ENCODE measurements at regions not wholly inside any gene's neighbourhood (a gene's known extent, or its start where the extent isn't known, plus 50 kb on each side); places are given as distances from the start of the nearest gene placed in this dataset.
"Not testable (repeated sequence)": the region's sequence is repeated elsewhere in the genome, so short reads cannot be mapped to it uniquely, and the experiment has no call there.

DNA sequence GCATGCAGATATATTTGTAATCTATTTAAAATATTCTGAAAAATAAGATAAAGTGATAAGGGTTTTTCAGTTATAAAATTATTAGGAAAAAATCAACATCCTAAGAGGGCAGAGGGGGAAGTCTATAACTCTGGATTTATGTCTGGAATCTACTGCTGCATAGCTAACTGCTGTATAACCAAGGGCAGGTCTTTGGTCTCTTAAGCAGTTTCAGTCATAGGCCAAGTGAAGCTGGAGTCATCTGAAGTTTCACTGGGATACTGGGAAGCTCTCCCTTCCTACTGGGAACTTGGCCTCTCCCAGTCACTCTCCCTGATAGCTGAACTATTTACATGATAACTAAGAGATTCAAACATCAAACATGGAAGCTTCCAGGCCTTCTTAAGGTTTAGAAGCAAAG, 1409.9 kb upstream of the PCDH7 start:
- H3K4me1 Mint-ChIP-seq (ENCODE audit: low read depth) = no peaks in the 10 kb centered on the region
- H3K36me3 Mint-ChIP-seq (ENCODE audit: low read depth) = no peaks in the 10 kb centered on the region
- H3K27ac Mint-ChIP-seq = no peak overlapping the region
- DNase-seq = no peak
- no peak overlapping the region for H3K4me3 Mint-ChIP-seq
- peaks cover 7% of the 10 kb centered on the region for H3K9me3 Mint-ChIP-seq
- no peaks in the 10 kb centered on the region for H3K27me3 Mint-ChIP-seq

DNA sequence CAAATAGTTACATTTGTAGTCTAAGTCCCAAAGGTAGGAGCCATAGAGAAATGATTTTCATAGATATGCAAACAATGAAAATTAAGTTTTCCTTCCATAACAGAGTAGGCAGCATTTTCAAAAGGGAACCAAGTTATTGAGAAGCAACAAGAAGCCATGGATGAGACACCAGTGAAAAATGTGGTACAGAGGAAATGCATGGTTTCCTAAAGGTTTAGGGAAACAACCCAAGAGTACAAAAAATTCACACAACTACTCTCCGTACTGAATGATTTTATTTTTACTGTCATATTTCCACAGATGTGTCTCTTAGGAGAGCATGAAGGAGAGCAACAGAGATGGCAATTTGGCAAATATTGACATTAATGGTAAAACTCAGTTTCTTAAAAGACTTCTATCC, 1408.9 kb upstream of the PCDH7 start:
- DNase-seq = no peak
- no peaks in the 10 kb centered on the region for H3K4me1 Mint-ChIP-seq (ENCODE audit: low read depth)
- H3K9me3 Mint-ChIP-seq = peaks cover 7% of the 10 kb centered on the region
- H3K36me3 Mint-ChIP-seq (ENCODE audit: low read depth) = no peaks in the 10 kb centered on the region
- no peak overlapping the region for H3K27ac Mint-ChIP-seq
- no peak overlapping the region for H3K4me3 Mint-ChIP-seq
- no peaks in the 10 kb centered on the region for H3K27me3 Mint-ChIP-seq

DNA sequence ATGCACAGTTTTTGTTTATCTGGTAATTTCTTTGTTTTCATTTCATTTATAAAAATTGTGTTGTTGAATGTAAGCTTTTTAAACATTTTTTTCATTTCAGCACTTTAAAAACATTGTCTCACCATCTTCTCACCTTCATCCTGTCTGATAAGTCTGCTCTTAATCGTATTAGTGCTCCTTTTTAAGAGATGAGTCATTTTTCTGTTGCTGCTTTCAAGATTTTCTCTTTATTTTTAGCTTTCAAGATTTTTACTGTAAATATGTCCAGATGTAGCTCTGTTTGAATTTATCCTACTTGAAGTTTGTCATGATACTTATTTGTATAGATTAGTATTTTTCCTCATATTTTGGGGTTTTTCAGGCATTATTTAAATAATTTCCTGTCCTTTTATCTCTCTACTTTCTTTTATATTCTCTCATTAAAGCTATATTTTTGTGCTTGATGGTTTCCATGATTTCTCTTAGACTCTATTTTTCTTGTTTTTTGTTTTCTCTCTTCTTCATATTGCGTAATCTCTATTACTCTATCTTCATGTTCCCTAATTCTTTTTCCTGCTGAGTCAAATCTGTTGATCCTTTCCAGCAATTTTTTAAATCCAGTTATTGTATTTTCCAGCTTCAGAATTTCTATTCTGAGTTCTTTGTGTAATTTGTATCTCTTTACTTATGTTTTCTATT, 1400.4 kb upstream of the PCDH7 start:
- Mint-ChIP-seq H3K36me3 (ENCODE audit: low read depth) (no peaks in the 10 kb centered on the region), H3K27ac (no peak overlapping the region), H3K4me3 (no peak overlapping the region), H3K9me3 (peaks cover 10% of the 10 kb centered on the region), H3K4me1 (ENCODE audit: low read depth) (no peaks in the 10 kb centered on the region), H3K27me3 (no peaks in the 10 kb centered on the region)
- DNase-seq = no peak

DNA sequence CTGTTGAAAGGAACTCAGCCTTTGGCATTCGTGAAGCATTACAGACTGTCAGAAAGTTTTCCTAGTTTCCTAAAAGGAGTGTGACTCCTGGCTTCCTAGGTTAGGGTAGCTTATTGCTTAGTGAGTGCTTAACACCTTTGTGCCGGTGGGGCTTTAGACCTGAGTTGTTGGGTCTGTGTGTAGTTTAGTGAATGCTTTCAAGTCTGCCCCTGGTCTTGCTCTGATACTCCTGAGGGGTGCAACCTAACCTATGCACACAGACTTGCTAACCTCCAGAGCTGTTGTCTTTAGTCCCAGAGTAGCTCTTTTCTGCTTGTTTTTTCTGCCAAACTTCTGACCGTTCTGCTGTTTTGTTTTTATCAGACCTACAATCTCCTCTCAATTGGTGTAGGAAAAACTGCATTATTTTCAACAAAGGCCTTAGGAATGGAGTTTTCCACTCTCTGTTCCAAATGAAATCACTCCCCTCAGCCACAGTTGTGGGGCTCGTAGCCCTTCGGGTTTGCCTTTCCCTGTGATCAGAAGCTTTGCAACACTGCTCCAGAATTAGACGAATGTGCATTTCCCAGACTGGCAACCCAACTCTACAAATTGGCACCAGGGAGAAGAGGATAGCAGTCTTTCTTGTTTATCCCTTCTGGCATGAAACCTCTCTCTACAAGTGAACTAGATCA, 1399.1 kb upstream of the PCDH7 start:
- Mint-ChIP-seq H3K27ac (no peak overlapping the region), H3K4me1 (ENCODE audit: low read depth) (no peaks in the 10 kb centered on the region), H3K36me3 (ENCODE audit: low read depth) (no peaks in the 10 kb centered on the region), H3K4me3 (no peak overlapping the region), H3K27me3 (no peaks in the 10 kb centered on the region), H3K9me3 (peaks cover 12% of the 10 kb centered on the region)
- DNase-seq = no peak

DNA sequence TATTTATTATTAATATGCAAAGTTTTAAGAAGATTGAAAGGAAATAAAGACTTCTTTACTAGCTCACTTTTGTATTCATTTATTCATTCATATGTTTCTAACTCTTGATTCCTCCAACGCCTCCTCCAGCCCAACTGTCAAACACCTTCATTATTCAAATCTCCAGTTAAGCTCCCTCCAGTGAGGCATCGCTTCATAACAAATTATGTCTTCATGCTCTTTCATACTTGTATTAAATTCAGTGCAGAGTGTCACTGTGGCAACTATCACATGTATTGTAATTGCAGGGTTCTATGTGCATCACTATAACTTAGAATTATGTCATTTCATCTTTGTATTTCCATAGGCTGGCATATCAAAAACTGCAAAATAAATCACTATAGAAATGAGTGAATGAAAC, 1394.2 kb upstream of the PCDH7 start:
- H3K4me3 Mint-ChIP-seq = no peak overlapping the region
- no peaks in the 10 kb centered on the region for H3K27me3 Mint-ChIP-seq
- DNase-seq = no peak
- no peaks in the 10 kb centered on the region for H3K36me3 Mint-ChIP-seq (ENCODE audit: low read depth)
- peaks cover 24% of the 10 kb centered on the region for H3K9me3 Mint-ChIP-seq
- H3K4me1 Mint-ChIP-seq (ENCODE audit: low read depth) = no peaks in the 10 kb centered on the region
- no peak overlapping the region for H3K27ac Mint-ChIP-seq

DNA sequence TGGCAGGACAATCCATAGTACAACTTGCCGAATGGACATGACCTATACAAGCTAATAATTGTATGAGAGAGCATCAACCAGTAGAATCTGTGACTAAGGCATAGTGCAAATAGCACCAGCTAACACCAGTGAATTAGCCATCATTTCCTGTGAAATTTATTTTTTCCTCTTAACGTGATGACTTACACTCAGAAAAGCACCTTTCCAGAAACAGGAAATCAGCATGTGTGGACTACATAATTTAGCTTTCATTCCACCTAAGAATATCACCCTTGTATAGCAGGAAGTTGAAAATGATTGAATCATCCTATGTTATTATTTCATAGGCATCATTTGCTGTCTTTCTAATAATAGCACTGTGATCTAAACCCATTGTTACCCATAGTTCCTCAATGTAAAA, 1393.4 kb upstream of the PCDH7 start:
- Mint-ChIP-seq H3K27me3 (no peaks in the 10 kb centered on the region), H3K36me3 (ENCODE audit: low read depth) (no peaks in the 10 kb centered on the region), H3K4me1 (ENCODE audit: low read depth) (no peaks in the 10 kb centered on the region), H3K4me3 (no peak overlapping the region), H3K27ac (no peak overlapping the region), H3K9me3 (peaks cover 27% of the 10 kb centered on the region)
- no peak for DNase-seq

DNA sequence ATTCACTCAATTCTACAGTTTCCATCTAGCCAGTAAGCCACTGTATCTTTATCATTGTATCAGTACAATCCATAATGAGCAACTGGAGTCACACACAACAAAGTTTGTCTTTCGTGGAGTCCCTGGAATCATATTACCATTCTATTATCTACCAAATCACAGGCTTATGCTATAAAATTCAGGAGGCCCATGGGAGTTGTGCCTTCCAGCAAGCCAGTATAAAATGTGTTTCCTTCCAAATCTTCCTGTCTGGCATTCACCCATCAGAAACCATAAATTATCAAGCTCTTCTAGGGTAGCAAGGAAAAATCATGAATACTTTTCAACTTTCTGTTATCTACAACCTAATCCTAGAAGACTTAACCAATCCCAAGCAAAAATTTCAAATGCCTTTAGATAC, 1383.3 kb upstream of the PCDH7 start:
- no peak overlapping the region for H3K4me3 Mint-ChIP-seq
- no peaks in the 10 kb centered on the region for H3K27me3 Mint-ChIP-seq
- H3K36me3 Mint-ChIP-seq (ENCODE audit: low read depth) = no peaks in the 10 kb centered on the region
- H3K4me1 Mint-ChIP-seq (ENCODE audit: low read depth) = no peaks in the 10 kb centered on the region
- no peak for DNase-seq
- H3K9me3 Mint-ChIP-seq = peaks cover 22% of the 10 kb centered on the region
- no peak overlapping the region for H3K27ac Mint-ChIP-seq

DNA sequence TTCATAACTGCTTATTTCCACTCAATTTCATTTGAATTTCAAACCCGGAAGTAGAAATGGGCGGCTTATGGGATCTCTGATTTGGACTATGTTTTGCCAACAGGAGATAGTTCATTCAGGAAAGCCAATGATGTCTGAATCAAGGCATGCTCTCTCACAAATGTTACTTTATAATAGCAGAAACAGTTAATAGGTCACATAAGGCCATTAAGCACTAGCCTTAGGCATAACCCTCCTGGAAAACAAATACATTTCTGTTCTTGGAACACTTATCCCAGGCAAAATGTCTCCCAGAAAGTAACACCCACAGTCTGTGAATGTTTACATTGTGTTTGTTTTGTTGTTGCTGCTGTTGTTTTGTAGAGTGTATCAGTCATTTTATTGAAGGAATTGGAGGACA, 1347.2 kb upstream of the PCDH7 start:
- Mint-ChIP-seq H3K9me3 (peaks cover 21% of the 10 kb centered on the region), H3K27me3 (no peaks in the 10 kb centered on the region)
- DNase-seq = no peak

DNA sequence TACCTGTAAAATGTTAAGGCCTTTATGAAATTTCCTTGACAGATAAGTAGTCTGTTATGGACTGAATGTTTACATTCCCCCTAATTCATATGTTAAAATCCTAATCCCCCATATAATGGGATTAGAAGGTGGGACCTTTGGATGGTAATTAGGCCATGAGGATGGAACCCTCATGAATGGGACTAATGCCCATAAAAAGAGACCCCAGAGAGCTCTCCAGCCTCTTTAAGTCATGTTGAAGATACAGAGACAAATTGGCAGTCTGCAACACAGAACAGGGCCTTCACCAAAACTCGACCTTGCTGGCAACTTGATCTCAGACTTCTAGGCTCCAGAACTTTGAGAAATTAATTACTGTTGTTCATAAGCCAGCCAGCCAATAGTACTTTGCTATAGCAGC, 1344.5 kb upstream of the PCDH7 start:
- no peaks in the 10 kb centered on the region for H3K36me3 Mint-ChIP-seq (ENCODE audit: low read depth)
- H3K27ac Mint-ChIP-seq = no peak overlapping the region
- H3K27me3 Mint-ChIP-seq = no peaks in the 10 kb centered on the region
- H3K9me3 Mint-ChIP-seq = peaks cover 23% of the 10 kb centered on the region
- no peak for DNase-seq
- no peaks in the 10 kb centered on the region for H3K4me1 Mint-ChIP-seq (ENCODE audit: low read depth)
- no peak overlapping the region for H3K4me3 Mint-ChIP-seq

More for the DNA sequence above, 1347.2 kb upstream of the PCDH7 start:
- Mint-ChIP-seq H3K4me3 (no peak overlapping the region), H3K36me3 (ENCODE audit: low read depth) (no peaks in the 10 kb centered on the region), H3K4me1 (ENCODE audit: low read depth) (no peaks in the 10 kb centered on the region), H3K27ac (no peak overlapping the region)

DNA sequence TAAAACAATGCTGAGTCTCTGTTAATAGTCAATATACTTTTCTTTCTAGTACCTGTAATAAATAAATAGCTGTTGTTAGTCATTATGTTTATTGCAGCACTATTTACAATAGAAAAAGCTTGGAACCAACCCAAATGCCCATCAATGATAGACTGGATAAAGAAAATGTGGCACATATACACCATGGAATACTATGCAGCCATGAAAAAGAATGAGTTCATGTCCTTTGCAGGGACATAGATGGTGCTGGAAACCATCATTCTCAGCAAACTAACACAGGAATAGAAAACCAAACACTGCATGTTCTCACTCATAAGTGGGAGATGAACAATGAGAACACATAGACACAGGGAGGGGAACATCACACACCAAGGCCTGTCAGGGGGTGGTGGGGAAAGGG, 1341.9 kb upstream of the PCDH7 start:
- H3K4me3 Mint-ChIP-seq; H3K27me3 Mint-ChIP-seq; DNase-seq; H3K4me1 Mint-ChIP-seq (ENCODE audit: low read depth); H3K27ac Mint-ChIP-seq; H3K36me3 Mint-ChIP-seq (ENCODE audit: low read depth): not testable (repeated sequence)
- H3K9me3 Mint-ChIP-seq = peaks cover 18% of the 10 kb centered on the region

DNA sequence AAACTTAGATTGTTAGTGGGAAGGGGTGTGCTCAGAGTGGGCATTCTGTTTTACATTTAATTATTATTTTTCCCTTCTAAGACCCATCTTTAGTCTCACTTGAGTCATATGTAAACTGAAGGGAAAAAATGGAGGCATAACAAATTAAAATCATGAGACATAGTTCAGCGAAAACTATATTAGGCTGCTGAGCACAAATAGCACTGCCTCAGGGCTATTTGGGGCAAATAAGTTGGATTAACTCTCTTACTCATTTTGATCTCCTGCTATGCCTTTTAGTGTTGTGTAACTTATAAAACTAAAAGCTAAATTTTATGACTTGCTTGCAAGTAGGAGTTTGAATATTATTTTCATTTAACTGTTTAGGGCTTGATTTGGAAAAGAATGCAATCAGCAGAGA, 1329.2 kb upstream of the PCDH7 start:
- Mint-ChIP-seq H3K4me3 (no peak overlapping the region), H3K4me1 (ENCODE audit: low read depth) (no peaks in the 10 kb centered on the region), H3K27ac (no peak overlapping the region), H3K27me3 (no peaks in the 10 kb centered on the region), H3K36me3 (ENCODE audit: low read depth) (no peaks in the 10 kb centered on the region), H3K9me3 (peaks cover 29% of the 10 kb centered on the region)
- no peak for DNase-seq

DNA sequence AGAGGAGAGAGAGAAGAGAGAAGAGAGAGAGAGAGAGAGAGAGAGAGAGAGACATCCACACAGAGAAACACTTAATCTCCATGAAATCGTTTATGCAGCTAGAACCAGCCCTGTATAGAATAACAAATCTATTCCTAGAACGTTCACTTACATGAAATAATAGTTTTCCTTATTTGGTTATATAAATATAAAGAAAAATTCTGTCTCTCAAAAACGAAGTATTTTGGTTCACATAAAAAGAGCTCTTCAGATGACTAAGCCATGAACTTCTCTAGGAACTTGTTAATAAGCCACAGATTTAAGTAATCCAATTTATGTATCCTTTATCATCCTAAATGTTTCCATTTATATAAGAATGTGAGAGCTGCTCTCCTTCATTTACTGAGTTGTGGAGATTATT, 1315.1 kb upstream of the PCDH7 start:
- Mint-ChIP-seq H3K27me3 (no peaks in the 10 kb centered on the region), H3K9me3 (peaks cover 22% of the 10 kb centered on the region), H3K27ac (no peak overlapping the region), H3K36me3 (ENCODE audit: low read depth) (no peaks in the 10 kb centered on the region), H3K4me1 (ENCODE audit: low read depth) (no peaks in the 10 kb centered on the region), H3K4me3 (no peak overlapping the region)
- DNase-seq = no peak

DNA sequence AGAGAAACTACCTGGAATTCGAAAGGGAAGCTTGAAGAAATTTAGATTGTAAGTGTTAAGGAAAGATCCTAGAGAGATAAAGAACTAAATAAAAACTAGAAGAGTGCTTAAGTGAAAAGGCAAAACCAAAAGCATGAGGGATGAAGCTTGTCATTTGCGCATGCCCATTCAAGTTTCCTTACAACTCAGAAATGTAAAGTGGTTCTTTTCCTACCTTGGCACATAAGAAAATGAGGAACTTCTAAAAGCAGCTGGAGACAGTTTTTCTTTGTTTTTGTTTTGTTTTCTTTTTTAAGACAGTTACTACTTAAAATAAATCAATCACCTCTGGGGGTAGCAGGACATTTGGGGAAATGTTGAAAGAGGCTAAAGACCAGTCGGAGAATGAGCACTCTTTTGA, 1304.4 kb upstream of the PCDH7 start:
- Mint-ChIP-seq H3K36me3 (ENCODE audit: low read depth) (no peaks in the 10 kb centered on the region), H3K4me3 (no peak overlapping the region), H3K27ac (no peak overlapping the region), H3K9me3 (peaks cover 19% of the 10 kb centered on the region), H3K4me1 (ENCODE audit: low read depth) (no peaks in the 10 kb centered on the region), H3K27me3 (no peaks in the 10 kb centered on the region)
- DNase-seq = no peak

DNA sequence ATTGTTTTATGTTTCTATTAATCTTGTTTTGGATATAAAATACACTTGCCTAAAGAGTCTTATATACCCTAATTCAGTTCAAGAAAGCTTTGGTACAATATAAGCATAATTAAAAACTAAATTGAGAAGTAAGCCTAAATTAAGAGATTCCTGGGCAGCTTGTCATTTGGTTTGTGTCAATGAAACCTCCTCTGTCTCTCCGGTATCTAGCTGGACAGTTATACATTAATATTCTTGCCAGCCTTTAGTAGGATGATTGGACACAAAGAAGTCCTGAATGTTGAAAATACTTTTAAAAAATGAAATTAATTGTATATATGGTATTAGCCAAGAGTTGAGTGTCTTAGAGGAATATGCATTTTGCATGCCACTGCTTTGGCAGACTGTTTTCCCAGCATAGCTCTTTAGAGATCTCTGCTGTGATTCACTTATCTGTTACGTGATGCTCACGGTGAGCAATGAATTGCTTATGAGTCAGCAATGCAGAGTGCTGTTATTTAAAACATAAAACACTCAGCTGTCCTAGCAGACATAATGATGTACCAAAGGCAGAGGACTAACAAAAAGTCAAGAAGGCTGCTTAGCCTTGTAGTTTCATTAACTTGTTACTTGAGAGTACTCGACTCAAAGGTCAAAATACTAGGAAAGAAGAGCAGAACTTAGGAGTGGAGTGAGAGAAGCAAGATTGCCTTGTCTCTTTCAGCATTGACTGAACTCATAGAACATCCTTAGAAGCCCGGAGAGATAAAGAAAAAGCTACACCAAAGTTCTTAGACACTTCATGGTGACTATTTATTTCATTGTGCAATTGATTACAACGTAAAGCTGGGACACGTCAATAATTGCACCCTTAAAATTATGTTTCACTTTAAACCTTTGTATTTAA, 1296.1 kb upstream of the PCDH7 start:
- no peak overlapping the region for H3K4me3 Mint-ChIP-seq
- no peaks in the 10 kb centered on the region for H3K4me1 Mint-ChIP-seq (ENCODE audit: low read depth)
- H3K9me3 Mint-ChIP-seq = peaks cover 9% of the 10 kb centered on the region
- no peaks in the 10 kb centered on the region for H3K36me3 Mint-ChIP-seq (ENCODE audit: low read depth)
- no peak overlapping the region for H3K27ac Mint-ChIP-seq
- no peaks in the 10 kb centered on the region for H3K27me3 Mint-ChIP-seq
- no peak for DNase-seq

DNA sequence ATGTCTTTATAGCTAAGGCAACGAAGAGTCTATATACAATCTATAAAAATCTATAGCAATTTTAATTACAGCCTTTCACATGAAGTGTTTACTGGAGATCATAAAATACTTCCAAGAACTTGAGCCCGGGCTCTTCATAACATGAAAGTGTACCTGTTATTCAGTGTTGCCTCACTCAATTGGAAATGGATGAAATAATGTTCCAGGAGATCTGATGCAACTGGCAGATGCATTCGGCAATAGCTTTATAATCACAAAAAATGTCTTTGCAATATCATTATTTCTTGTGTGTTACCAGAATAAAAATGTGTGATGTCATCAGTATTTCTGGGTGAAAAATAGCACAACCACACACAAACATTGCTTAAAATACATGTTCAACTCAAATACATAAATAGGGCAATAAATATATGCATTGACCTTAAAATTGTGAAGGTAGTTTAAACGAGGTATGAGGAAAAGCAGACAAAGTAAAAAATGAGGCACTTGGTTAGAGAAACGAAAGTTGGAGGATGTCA, 1266.8 kb upstream of the PCDH7 start:
- Mint-ChIP-seq H3K36me3 (ENCODE audit: low read depth) (no peaks in the 10 kb centered on the region), H3K27ac (no peak overlapping the region), H3K4me1 (ENCODE audit: low read depth) (no peaks in the 10 kb centered on the region), H3K9me3 (peaks cover 24% of the 10 kb centered on the region), H3K4me3 (no peak overlapping the region), H3K27me3 (no peaks in the 10 kb centered on the region)
- no peak for DNase-seq
